Astrocyte (in vitro differentiated cells and primary cell): ENCODE measurements at regions not wholly inside any gene's neighbourhood (a gene's known extent, or its start where the extent isn't known, plus 50 kb on each side); places are given as distances from the start of the nearest gene placed in this dataset.

Experiments used
- DNase-seq: peaks from one replicate; pipeline ENCODE4 v3.0.0-alpha.2; 2010; ENCODE audit warnings: low read depth
- FAIRE-seq: peaks from 2 replicates; lab custom pipeline; 2011; peaks lifted over from hg19 to GRCh38; lab: Jason Lieb, UNC
- H2AFZ ChIP-seq: 2 replicates; pipeline ENCODE4 v1.6.0; 2012; ENCODE audit warnings: low read depth, low read length, inconsistent platforms
- H3K27ac ChIP-seq: 2 replicates; pipeline ENCODE4 v1.5.1; 2011; ENCODE audit warnings: low read depth, low read length, inconsistent platforms
- H3K27me3 ChIP-seq: 2 replicates; pipeline ENCODE4 v1.6.0; 2011; ENCODE audit warnings: low read length, inconsistent platforms; ENCODE audit not compliant: insufficient read depth
- H3K36me3 ChIP-seq: 2 replicates; pipeline ENCODE4 v1.5.1; 2011; ENCODE audit warnings: low read length, inconsistent platforms; ENCODE audit not compliant: insufficient read depth
- H3K4me1 ChIP-seq: 2 replicates; pipeline ENCODE4 v1.5.1; 2011; ENCODE audit warnings: low read length, inconsistent platforms; ENCODE audit not compliant: insufficient read depth
- H3K4me2 ChIP-seq: 2 replicates; pipeline ENCODE4 v1.6.0; 2012; ENCODE audit warnings: low read length, inconsistent platforms
- H3K4me3 ChIP-seq: 2 replicates; pipeline ENCODE4 v1.5.1; 2011; ENCODE audit warnings: low read depth, mild to moderate bottlenecking, low read length, inconsistent platforms; ENCODE audit not compliant: insufficient read depth
- H3K79me2 ChIP-seq: 2 replicates; pipeline ENCODE4 v1.6.0; 2012; ENCODE audit warnings: mild to moderate bottlenecking, low read length, inconsistent platforms; ENCODE audit not compliant: insufficient read depth
- H3K9ac ChIP-seq: 2 replicates; pipeline ENCODE4 v1.6.0; 2012; ENCODE audit warnings: mild to moderate bottlenecking, low read length, inconsistent platforms
- H3K9me3 ChIP-seq: 2 replicates; pipeline ENCODE4 v1.5.1; 2012; ENCODE audit warnings: low read depth, mild to moderate bottlenecking, low read length, inconsistent platforms; ENCODE audit not compliant: insufficient read depth
- H4K20me1 ChIP-seq: 2 replicates; pipeline ENCODE4 v1.6.0; 2012; ENCODE audit warnings: low read length, inconsistent platforms; ENCODE audit not compliant: insufficient read depth
- H3K27ac Mint-ChIP-seq: one replicate; pipeline ENCODE4 v1.8.0; 2021; ENCODE audit warnings: mild to moderate bottlenecking, mixed read lengths; ENCODE audit not compliant: unreplicated experiment
- H3K27me3 Mint-ChIP-seq: one replicate; pipeline ENCODE4 v1.8.0; 2021; ENCODE audit warnings: low read depth, mixed read lengths; ENCODE audit not compliant: unreplicated experiment
- H3K36me3 Mint-ChIP-seq: one replicate; pipeline ENCODE4 v1.8.0; 2021; ENCODE audit warnings: low read depth, mixed read lengths; ENCODE audit not compliant: unreplicated experiment
- H3K4me1 Mint-ChIP-seq: one replicate; pipeline ENCODE4 v1.8.0; 2021; ENCODE audit warnings: low read depth, mixed read lengths; ENCODE audit not compliant: unreplicated experiment
- H3K4me3 Mint-ChIP-seq: one replicate; pipeline ENCODE4 v1.8.0; 2021; ENCODE audit warnings: mild to moderate bottlenecking, moderate library complexity, mixed read lengths; ENCODE audit not compliant: unreplicated experiment
- H3K9me3 Mint-ChIP-seq: one replicate; pipeline ENCODE4 v1.8.0; 2021; ENCODE audit warnings: mild to moderate bottlenecking, mixed read lengths; ENCODE audit not compliant: unreplicated experiment
- EZH2 ChIP-seq: IDR thresholded peaks from 2 replicates; pipeline ENCODE4 v1.6.1; 2012; ENCODE audit warnings: mild to moderate bottlenecking, low read length, inconsistent platforms; ENCODE audit not compliant: insufficient read depth
- TF ChIP-seq, protein P1 (sequence below): IDR thresholded peaks from 2 replicates; pipeline ENCODE4 v1.5.1; 2011; ENCODE audit warnings: low read depth, mild to moderate bottlenecking, inconsistent platforms, low read length, moderate library complexity; ENCODE audit not compliant: insufficient read depth

DNA sequence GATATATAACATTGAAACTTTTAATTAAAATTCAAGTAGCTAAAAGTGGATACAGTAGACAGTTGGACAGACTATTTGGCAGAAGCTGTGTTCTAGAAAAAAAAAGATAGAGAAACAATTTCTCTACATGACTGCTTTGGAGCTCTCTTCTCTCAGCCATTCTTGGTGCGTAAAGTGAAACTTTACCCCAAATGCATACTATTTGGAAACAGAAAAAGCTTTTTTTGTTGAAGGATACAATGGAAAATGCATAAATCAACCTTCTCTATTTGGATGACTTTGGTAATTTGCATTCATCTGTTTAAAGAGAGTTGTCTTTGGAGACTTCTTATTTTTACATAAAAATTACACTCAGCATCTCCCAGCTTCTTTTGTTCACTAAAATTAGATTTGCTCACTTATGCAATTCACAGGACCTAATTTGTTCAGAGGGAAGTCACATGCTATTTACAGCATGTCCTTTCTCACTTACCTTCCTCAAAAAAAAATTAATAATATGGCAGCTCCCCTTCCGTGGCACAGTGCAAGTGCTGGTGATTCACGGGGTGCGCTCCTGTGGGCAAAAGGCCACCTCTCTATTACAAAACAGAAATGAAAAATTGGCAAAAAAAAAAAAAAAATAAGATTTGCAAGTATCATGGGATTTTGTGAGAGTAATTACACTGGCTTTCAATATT is 498.9 kb downstream of the RERGL start:
- Histone ChIP-seq H3K4me3 (no peak overlapping the region), H3K79me2 (no peaks in the 10 kb centered on the region), H3K4me1 (no peaks in the 10 kb centered on the region), H2AFZ (no peak overlapping the region), H3K4me2 (no peak overlapping the region), H3K9ac (no peak overlapping the region), H3K36me3 (no peaks in the 10 kb centered on the region), H4K20me1 (no peaks in the 10 kb centered on the region), H3K27me3 (no peaks in the 10 kb centered on the region), H3K27ac (no peak overlapping the region), H3K9me3 (no peaks in the 10 kb centered on the region)
- Mint-ChIP-seq H3K4me3 (no peak overlapping the region), H3K27me3 (no peaks in the 10 kb centered on the region), H3K36me3 (no peaks in the 10 kb centered on the region), H3K9me3 (no peaks in the 10 kb centered on the region), H3K4me1 (no peaks in the 10 kb centered on the region), H3K27ac (no peak overlapping the region)
- TF ChIP-seq, protein P1, sequence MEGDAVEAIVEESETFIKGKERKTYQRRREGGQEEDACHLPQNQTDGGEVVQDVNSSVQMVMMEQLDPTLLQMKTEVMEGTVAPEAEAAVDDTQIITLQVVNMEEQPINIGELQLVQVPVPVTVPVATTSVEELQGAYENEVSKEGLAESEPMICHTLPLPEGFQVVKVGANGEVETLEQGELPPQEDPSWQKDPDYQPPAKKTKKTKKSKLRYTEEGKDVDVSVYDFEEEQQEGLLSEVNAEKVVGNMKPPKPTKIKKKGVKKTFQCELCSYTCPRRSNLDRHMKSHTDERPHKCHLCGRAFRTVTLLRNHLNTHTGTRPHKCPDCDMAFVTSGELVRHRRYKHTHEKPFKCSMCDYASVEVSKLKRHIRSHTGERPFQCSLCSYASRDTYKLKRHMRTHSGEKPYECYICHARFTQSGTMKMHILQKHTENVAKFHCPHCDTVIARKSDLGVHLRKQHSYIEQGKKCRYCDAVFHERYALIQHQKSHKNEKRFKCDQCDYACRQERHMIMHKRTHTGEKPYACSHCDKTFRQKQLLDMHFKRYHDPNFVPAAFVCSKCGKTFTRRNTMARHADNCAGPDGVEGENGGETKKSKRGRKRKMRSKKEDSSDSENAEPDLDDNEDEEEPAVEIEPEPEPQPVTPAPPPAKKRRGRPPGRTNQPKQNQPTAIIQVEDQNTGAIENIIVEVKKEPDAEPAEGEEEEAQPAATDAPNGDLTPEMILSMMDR = no peak
- no peak for TF ChIP-seq EZH2
- DNase-seq (no peak), FAIRE-seq (no peak)

DNA sequence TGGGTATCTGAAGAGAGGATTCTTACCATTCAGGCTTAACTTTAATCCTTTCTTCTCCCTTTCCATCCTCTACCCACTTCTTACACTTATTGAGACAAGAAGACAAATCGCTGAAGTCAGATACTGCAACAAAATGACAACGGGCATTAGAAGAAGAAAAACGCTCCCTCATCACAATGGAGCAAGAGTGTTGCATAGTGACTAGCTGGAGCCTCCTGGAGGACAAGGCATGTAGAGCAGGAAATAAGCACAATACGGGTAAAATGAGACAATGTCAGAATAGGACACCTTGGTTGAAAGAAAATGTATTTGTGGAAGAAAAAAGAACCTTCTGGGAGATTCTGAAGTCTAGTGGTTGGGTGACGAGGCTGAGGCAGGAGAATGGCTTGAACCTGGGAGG is 501.0 kb downstream of the RERGL start:
- Mint-ChIP-seq H3K4me3 (no peak overlapping the region), H3K27me3 (no peaks in the 10 kb centered on the region), H3K9me3 (no peaks in the 10 kb centered on the region), H3K36me3 (no peaks in the 10 kb centered on the region), H3K27ac (no peak overlapping the region), H3K4me1 (no peaks in the 10 kb centered on the region)
- no peak overlapping the region for H3K9ac ChIP-seq
- H3K79me2 ChIP-seq = no peaks in the 10 kb centered on the region
- DNase-seq (no peak), FAIRE-seq (no peak)
- no peak overlapping the region for H3K4me3 ChIP-seq
- no peaks in the 10 kb centered on the region for H3K36me3 ChIP-seq
- TF ChIP-seq, protein P1 = peak; percentile 18
- TF ChIP-seq EZH2 = no peak
- no peak overlapping the region for H2AFZ ChIP-seq
- H3K4me1 ChIP-seq = no peaks in the 10 kb centered on the region
- H4K20me1 ChIP-seq = no peaks in the 10 kb centered on the region
- H3K27ac ChIP-seq = no peak overlapping the region
- H3K27me3 ChIP-seq = no peaks in the 10 kb centered on the region
- H3K4me2 ChIP-seq = no peak overlapping the region
- no peaks in the 10 kb centered on the region for H3K9me3 ChIP-seq

DNA sequence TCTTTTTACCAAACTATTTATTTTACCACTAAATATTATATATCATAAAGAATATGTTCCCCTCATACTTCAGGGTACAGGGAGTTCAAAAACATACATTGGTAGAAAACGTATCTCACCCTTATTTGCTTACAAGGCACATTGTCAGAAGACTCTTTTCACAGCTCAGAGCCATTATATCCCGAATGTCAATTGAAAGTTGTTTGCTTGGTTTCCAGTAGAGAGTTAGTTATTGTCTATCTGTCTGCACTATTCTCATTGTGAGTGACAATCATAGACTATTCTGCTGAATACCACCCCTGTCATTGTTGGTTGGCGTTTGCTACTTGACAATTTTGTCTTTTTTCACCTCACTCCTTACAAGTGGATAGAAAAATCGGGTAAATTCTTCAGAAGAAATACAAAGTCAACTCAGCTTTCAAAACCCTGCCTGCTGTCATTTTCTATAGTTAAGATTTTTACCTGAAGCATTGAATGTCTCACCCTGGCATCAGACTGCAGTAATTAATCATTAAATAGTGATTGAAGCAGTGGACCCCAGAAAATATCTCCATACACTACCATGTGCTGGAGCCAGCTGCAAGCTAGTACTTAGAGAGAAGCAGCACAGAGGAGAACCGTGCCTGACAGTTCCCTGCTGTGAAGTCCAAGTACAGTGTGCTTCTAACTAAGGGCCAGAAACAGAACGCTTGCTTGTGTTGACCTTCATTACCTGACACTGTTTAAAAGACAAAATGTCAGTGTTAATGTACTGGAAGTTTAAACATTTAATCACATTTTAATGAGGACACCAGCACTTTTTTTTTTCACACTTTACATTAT is 510.6 kb downstream of the RERGL start:
- Histone ChIP-seq H3K9ac (no peak overlapping the region), H3K4me3 (no peak overlapping the region), H3K4me1 (no peaks in the 10 kb centered on the region), H4K20me1 (no peaks in the 10 kb centered on the region), H3K4me2 (no peak overlapping the region), H3K79me2 (no peaks in the 10 kb centered on the region), H3K27me3 (no peaks in the 10 kb centered on the region), H2AFZ (no peak overlapping the region), H3K27ac (no peak overlapping the region), H3K36me3 (no peaks in the 10 kb centered on the region), H3K9me3 (no peaks in the 10 kb centered on the region)
- Mint-ChIP-seq H3K9me3 (no peaks in the 10 kb centered on the region), H3K36me3 (no peaks in the 10 kb centered on the region), H3K27me3 (no peaks in the 10 kb centered on the region), H3K27ac (no peak overlapping the region), H3K4me1 (no peaks in the 10 kb centered on the region), H3K4me3 (no peak overlapping the region)
- TF ChIP-seq, protein P1 = no peak
- TF ChIP-seq EZH2 = no peak
- FAIRE-seq = no peak
- DNase-seq = no peak
